ENCODE measurements at regions not wholly inside any gene's neighbourhood (a gene's known extent, or its start where the extent isn't known, plus 50 kb on each side); places are given as distances from the start of the nearest gene placed in this dataset.

DNA sequence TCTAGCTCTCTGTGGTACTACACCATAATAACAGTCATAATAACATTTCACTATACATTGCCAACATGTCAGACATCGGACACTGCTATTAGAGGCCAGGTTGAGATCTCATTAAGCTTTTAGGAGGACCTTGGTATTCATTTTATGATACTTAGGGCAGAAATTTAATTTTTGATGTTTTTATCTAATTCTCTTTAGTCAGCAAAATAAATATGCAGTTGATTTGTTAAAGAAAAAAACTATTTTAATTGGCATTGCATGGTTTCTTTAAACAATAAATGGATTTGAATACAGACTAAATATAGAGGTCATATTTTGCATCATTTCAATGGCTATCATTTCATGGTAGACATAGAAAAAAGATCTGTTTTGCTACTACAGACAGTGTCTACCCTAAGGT lies 308.7 kb downstream of the PRDM5 start:
- TF ChIP-seq RFX5 (IDR thresholded peaks at IDR 0.05; ENCODE audit: low read depth, low read length) (no peak), POLR2A (IDR thresholded peaks at IDR 0.05; ENCODE audit: low read depth, low read length) (no peak), RAD21 (IDR thresholded peaks at IDR 0.05; ENCODE audit: low read length) (no peak), NFE2L2 (IDR thresholded peaks at IDR 0.05; ENCODE audit: low read depth, low read length) (no peak)
- TF ChIP-seq, protein P1, sequence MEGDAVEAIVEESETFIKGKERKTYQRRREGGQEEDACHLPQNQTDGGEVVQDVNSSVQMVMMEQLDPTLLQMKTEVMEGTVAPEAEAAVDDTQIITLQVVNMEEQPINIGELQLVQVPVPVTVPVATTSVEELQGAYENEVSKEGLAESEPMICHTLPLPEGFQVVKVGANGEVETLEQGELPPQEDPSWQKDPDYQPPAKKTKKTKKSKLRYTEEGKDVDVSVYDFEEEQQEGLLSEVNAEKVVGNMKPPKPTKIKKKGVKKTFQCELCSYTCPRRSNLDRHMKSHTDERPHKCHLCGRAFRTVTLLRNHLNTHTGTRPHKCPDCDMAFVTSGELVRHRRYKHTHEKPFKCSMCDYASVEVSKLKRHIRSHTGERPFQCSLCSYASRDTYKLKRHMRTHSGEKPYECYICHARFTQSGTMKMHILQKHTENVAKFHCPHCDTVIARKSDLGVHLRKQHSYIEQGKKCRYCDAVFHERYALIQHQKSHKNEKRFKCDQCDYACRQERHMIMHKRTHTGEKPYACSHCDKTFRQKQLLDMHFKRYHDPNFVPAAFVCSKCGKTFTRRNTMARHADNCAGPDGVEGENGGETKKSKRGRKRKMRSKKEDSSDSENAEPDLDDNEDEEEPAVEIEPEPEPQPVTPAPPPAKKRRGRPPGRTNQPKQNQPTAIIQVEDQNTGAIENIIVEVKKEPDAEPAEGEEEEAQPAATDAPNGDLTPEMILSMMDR (conservative IDR thresholded peaks at IDR 0.05; ENCODE audit: low read depth, low read length), result no peak

All from IMR-90 (cell line).